PC-3 (cell line): ENCODE measurements at regions not wholly inside any gene's neighbourhood (a gene's known extent, or its start where the extent isn't known, plus 50 kb on each side); places are given as distances from the start of the nearest gene placed in this dataset.

Experiments
- ATAC-seq: fragments of 200-7000 bp; cut with Tn5 transposase; 2 replicates; pipeline ENCODE4 v1.9.1; 2020; ENCODE audit warnings: mild to moderate bottlenecking, moderate library complexity
- BruUV-seq: library from RNA; stranded (reverse); fragments of 400-500 nt; replicated peaks from 2 replicates; lab custom pipeline; 2021; lab: Mats Ljungman, UMichigan
- CTCF ChIA-PET: fragments of 300-600 bp; sonication (Branson Sonifier 250); formaldehyde crosslinking; loops from one replicate; lab custom pipeline; 2022; ENCODE audit warnings: antibody characterized with exemption; lab: Charles Lee
- POLR2A ChIA-PET: fragments of 300-600 bp; sonication (Branson Sonifier 250); formaldehyde crosslinking; loops from one replicate; lab custom pipeline; 2022; ENCODE audit warnings: antibody characterized with exemption; ENCODE audit not compliant: unreplicated experiment; lab: Charles Lee
- DNase-seq: peaks from one replicate; pipeline ENCODE4 v3.0.0-alpha.2; 2015
- H2AFZ ChIP-seq: fragments of 300-600 bp; sonication (generic); 2 replicates; pipeline ENCODE4 v1.6.0; 2016; ENCODE audit warnings: antibody characterized with exemption, low read length
- H3F3A ChIP-seq: fragments of 300-600 bp; sonication (generic); one replicate; pipeline ENCODE4 v1.6.0; 2017; ENCODE audit warnings: antibody characterized with exemption, low read length, control low read depth, mild to moderate bottlenecking; ENCODE audit not compliant: unreplicated experiment
- H3K27ac ChIP-seq: fragments of 300-600 bp; sonication (generic); 2 replicates; pipeline ENCODE4 v1.5.1; 2016; ENCODE audit warnings: mild to moderate bottlenecking, low read length
- H3K27me3 ChIP-seq: fragments of 300-600 bp; sonication (generic); 2 replicates; pipeline ENCODE4 v1.6.1; 2016; ENCODE audit warnings: low read length, mixed read lengths
- H3K36me3 ChIP-seq: fragments of 300-600 bp; sonication (generic); 2 replicates; pipeline ENCODE4 v1.6.1; 2016; ENCODE audit warnings: low read depth, mixed run types, low read length, mixed read lengths
- H3K4me1 ChIP-seq: fragments of 300-600 bp; sonication (generic); 2 replicates; pipeline ENCODE4 v1.5.1; 2016; ENCODE audit warnings: low read length; ENCODE audit not compliant: insufficient read depth
- H3K4me2 ChIP-seq: fragments of 300-600 bp; sonication (generic); 2 replicates; pipeline ENCODE4 v1.6.0; 2016; ENCODE audit warnings: low read length
- H3K4me3 ChIP-seq: fragments of 300-600 bp; sonication (generic); 2 replicates; pipeline ENCODE4 v1.5.1; 2016; ENCODE audit warnings: mild to moderate bottlenecking, low read length, mixed read lengths
- H3K79me2 ChIP-seq: fragments of 300-600 bp; sonication (generic); 2 replicates; pipeline ENCODE4 v1.6.1; 2017; ENCODE audit warnings: low read length, mixed read lengths
- H3K9ac ChIP-seq: fragments of 300-600 bp; sonication (generic); 2 replicates; pipeline ENCODE4 v1.6.0; 2016; ENCODE audit warnings: mild to moderate bottlenecking, low read length
- H3K9me2 ChIP-seq: fragments of 300-600 bp; sonication (generic); replicated peaks from 2 replicates; pipeline ENCODE4 v1.6.1; 2016; ENCODE audit warnings: mixed run types, low read length, mixed read lengths
- H3K9me3 ChIP-seq: fragments of 300-600 bp; sonication (generic); 2 replicates; pipeline ENCODE4 v1.6.1; 2016; ENCODE audit warnings: low read length, mixed read lengths
- H4K20me1 ChIP-seq: fragments of 300-600 bp; sonication (generic); 2 replicates; pipeline ENCODE4 v1.6.1; 2016; ENCODE audit warnings: low read length, mixed read lengths
- EZH2 ChIP-seq: fragments of 300-600 bp; sonication (generic); IDR thresholded peaks from one replicate; pipeline ENCODE4 v1.6.1; 2017; ENCODE audit warnings: antibody characterized with exemption, mild to moderate bottlenecking, low read length; ENCODE audit not compliant: unreplicated experiment
- EZH2phosphoT487 ChIP-seq: fragments of 300-600 bp; sonication (generic); IDR thresholded peaks from 2 replicates; pipeline ENCODE4 v1.6.1; 2018; ENCODE audit warnings: mild to moderate bottlenecking, antibody characterized with exemption, low read length, borderline replicate concordance
- intact Hi-C: fragments of 100-400 bp; cut with micrococcal nuclease; formaldehyde crosslinking; loops from 2 replicates; pipeline ENCODE4 v1.9.0; 2023
- TF ChIP-seq, protein P1 (sequence below): fragments of 300-600 bp; sonication (generic); conservative IDR thresholded peaks from 2 replicates; pipeline ENCODE4 v1.5.1; 2017; ENCODE audit warnings: antibody characterized with exemption, low read depth, mild to moderate bottlenecking, low read length

DNA sequence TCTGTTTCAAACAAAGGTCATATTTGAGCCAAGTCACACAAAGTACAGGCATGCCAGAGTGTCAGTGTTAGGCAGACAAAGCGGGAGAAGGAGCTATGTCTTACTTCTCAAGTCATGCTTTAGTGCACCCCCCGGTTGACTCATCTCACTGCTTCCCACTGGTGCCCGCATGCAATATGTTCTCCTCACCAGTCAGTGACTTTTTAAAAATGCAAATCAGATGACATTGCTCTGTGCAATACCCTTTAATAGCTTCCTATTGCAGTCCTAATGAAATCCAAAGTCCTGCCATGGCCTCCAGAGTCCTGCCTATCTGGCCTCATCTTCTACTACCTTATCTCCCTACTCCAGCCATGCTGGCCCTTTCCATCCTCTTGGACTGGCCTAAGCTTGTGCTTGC, 429.1 kb downstream of the ACTR3B start:
- Histone ChIP-seq H3K4me2 (no peak overlapping the region), H3K9me3 (no peaks in the 10 kb centered on the region), H3F3A (no peaks in the 10 kb centered on the region), H3K36me3 (no peaks in the 10 kb centered on the region), H3K4me1 (no peaks in the 10 kb centered on the region), H4K20me1 (no peaks in the 10 kb centered on the region), H3K9me2 (no peaks in the 10 kb centered on the region), H3K27ac (no peak overlapping the region), H3K4me3 (no peak overlapping the region), H2AFZ (no peak overlapping the region), H3K79me2 (no peaks in the 10 kb centered on the region), H3K9ac (no peak overlapping the region), H3K27me3 (no peaks in the 10 kb centered on the region)
- intact Hi-C loops: no loop called here
- no TSS peak for BruUV-seq
- DNase-seq (no peak), ATAC-seq (no peak)
- ChIA-PET POLR2A (no interaction called here), CTCF (no interaction called here)
- TF ChIP-seq, protein P1, sequence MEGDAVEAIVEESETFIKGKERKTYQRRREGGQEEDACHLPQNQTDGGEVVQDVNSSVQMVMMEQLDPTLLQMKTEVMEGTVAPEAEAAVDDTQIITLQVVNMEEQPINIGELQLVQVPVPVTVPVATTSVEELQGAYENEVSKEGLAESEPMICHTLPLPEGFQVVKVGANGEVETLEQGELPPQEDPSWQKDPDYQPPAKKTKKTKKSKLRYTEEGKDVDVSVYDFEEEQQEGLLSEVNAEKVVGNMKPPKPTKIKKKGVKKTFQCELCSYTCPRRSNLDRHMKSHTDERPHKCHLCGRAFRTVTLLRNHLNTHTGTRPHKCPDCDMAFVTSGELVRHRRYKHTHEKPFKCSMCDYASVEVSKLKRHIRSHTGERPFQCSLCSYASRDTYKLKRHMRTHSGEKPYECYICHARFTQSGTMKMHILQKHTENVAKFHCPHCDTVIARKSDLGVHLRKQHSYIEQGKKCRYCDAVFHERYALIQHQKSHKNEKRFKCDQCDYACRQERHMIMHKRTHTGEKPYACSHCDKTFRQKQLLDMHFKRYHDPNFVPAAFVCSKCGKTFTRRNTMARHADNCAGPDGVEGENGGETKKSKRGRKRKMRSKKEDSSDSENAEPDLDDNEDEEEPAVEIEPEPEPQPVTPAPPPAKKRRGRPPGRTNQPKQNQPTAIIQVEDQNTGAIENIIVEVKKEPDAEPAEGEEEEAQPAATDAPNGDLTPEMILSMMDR: no peak
- TF ChIP-seq EZH2phosphoT487: no peak
- TF ChIP-seq EZH2: no peak

DNA sequence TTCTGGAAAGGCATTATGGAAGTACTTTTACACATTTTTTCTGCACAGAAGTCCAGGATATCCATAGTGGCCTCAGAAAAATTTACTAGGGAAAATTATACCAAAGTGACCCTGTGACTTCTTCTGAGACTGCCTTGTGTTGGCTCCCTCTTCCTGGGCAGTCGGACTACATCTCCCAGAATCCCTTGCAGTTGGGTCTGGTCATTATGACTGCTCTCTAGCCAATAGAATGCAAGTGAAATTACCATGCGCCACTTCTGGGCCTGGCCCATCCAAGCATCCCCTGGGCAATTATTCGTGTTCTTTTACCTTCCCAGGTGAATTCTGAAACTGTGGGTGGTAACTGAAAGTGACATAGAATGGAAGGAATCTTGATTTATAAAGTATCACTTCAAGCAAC, 430.9 kb downstream of the ACTR3B start:
- H3K36me3 ChIP-seq: no peaks in the 10 kb centered on the region

DNA sequence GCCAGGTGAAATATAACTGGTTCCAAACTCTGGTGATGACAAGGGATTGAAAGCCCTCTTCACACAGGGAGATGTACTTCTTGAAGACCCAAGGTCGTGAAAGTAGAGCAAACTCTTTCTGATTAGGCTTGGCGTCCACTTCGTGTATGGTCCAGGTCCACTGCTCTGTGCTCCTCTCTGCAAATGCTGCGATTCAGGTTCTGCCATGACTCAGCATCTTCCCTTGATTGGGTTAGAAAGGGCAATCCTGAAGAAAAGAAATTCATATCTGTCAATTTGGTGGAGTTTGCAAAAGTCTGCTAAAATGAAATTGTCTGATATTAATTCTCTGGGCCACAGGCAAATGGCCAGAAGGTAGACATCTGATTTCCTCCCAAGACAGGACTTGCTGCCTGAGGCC, 431.4 kb downstream of the ACTR3B start:
- H3K9me3 ChIP-seq: no peaks in the 10 kb centered on the region
- no peak for ATAC-seq
- H4K20me1 ChIP-seq: no peaks in the 10 kb centered on the region
- H3K27ac ChIP-seq: no peak overlapping the region
- ChIA-PET CTCF (no interaction called here), POLR2A (no interaction called here)
- no peak overlapping the region for H2AFZ ChIP-seq
- no peaks in the 10 kb centered on the region for H3F3A ChIP-seq
- H3K4me1 ChIP-seq: no peaks in the 10 kb centered on the region
- TF ChIP-seq, protein P1: no peak
- TF ChIP-seq EZH2phosphoT487: no peak
- no peak for TF ChIP-seq EZH2
- intact Hi-C loops: no loop called here
- DNase-seq: no peak
- no peaks in the 10 kb centered on the region for H3K36me3 ChIP-seq
- H3K79me2 ChIP-seq: no peaks in the 10 kb centered on the region
- H3K9me2 ChIP-seq: no peaks in the 10 kb centered on the region
- no peak overlapping the region for H3K9ac ChIP-seq
- H3K4me3 ChIP-seq: no peak overlapping the region
- H3K27me3 ChIP-seq: no peaks in the 10 kb centered on the region
- no peak overlapping the region for H3K4me2 ChIP-seq
- BruUV-seq: no TSS peak

More for the DNA sequence above, 430.9 kb downstream of the ACTR3B start:
- Histone ChIP-seq H3K9me2 (no peaks in the 10 kb centered on the region), H3K4me1 (no peaks in the 10 kb centered on the region), H3F3A (no peaks in the 10 kb centered on the region), H2AFZ (no peak overlapping the region), H3K4me2 (no peak overlapping the region), H3K4me3 (no peak overlapping the region), H3K9me3 (no peaks in the 10 kb centered on the region), H3K27ac (no peak overlapping the region), H3K9ac (no peak overlapping the region), H3K27me3 (no peaks in the 10 kb centered on the region), H4K20me1 (no peaks in the 10 kb centered on the region), H3K79me2 (no peaks in the 10 kb centered on the region)
- ATAC-seq (no peak), DNase-seq (no peak)
- BruUV-seq: no TSS peak
- intact Hi-C loops: no loop called here
- ChIA-PET POLR2A (no interaction called here), CTCF (no interaction called here)
- no peak for TF ChIP-seq EZH2
- TF ChIP-seq EZH2phosphoT487: no peak
- TF ChIP-seq, protein P1: no peak
